SU-DHL-6 (cell line): ENCODE measurements at regions not wholly inside any gene's neighbourhood (a gene's known extent, or its start where the extent isn't known, plus 50 kb on each side); places are given as distances from the start of the nearest gene placed in this dataset.
A peak's percentile ranks its signal among the peaks of the same experiment; 100 is the strongest.

Source experiments
- H2AFZ ChIP-seq: fragments of 200-600 bp; sonication (generic); 2 replicates; pipeline ENCODE4 v1.6.1; 2014; ENCODE audit warnings: low read depth, mild to moderate bottlenecking, moderate library complexity, mixed read lengths, antibody characterized with exemption, low read length; ENCODE audit not compliant: severe bottlenecking
- H3F3A ChIP-seq: fragments of 200-600 bp; shearing (Covaris generic); 2 replicates; pipeline ENCODE4 v1.6.0; 2016; ENCODE audit warnings: antibody characterized with exemption, mild to moderate bottlenecking; ENCODE audit not compliant: insufficient read depth
- H3K27ac ChIP-seq: fragments of 200-600 bp; sonication (generic); 2 replicates; pipeline ENCODE4 v1.5.1; 2016; ENCODE audit warnings: low read depth, mild to moderate bottlenecking, low read length, moderate library complexity, mixed read lengths
- H3K27me3 ChIP-seq: fragments of 200-600 bp; sonication (generic), shearing (Covaris generic); 2 replicates; pipeline ENCODE4 v1.6.0; 2014; ENCODE audit warnings: mild to moderate bottlenecking, low read length
- H3K36me3 ChIP-seq: fragments of 200-600 bp; sonication (generic); 2 replicates; pipeline ENCODE4 v1.6.1; 2014; ENCODE audit warnings: mild to moderate bottlenecking, low read length, mixed read lengths
- H3K4me2 ChIP-seq: fragments of 300-600, 200-600 bp; shearing (Covaris generic), sonication (generic); 2 replicates; pipeline ENCODE4 v1.6.0; 2014; ENCODE audit warnings: low read length, low read depth, mild to moderate bottlenecking; ENCODE audit not compliant: poor library complexity, severe bottlenecking
- H3K4me3 ChIP-seq: fragments of 200-600 bp; sonication (generic); 2 replicates; pipeline ENCODE4 v1.5.1; 2014; ENCODE audit warnings: antibody characterized with exemption, low read length, mild to moderate bottlenecking, mixed read lengths; ENCODE audit not compliant: insufficient read depth, poor library complexity, severe bottlenecking
- H3K79me2 ChIP-seq: fragments of 200-600 bp; sonication (generic); 2 replicates; pipeline ENCODE4 v1.6.1; 2014; ENCODE audit warnings: mild to moderate bottlenecking, low read length, moderate library complexity; ENCODE audit not compliant: insufficient read depth
- H3K9ac ChIP-seq: fragments of 200-600 bp; sonication (generic); 2 replicates; pipeline ENCODE4 v1.7.0; 2014; ENCODE audit warnings: mild to moderate bottlenecking, low read length
- H3K9me2 ChIP-seq: fragments of 200-600 bp; sonication (generic); replicated peaks from 2 replicates; pipeline ENCODE4 v1.6.1; 2014; ENCODE audit warnings: low read length; ENCODE audit not compliant: insufficient read depth
- H3K9me3 ChIP-seq: fragments of 200-600 bp; sonication (generic); 2 replicates; pipeline ENCODE4 v1.6.1; 2014; ENCODE audit warnings: low read length, mixed read lengths; ENCODE audit not compliant: insufficient read depth
- H4K20me1 ChIP-seq: fragments of 200-600 bp; sonication (generic); 2 replicates; pipeline ENCODE4 v1.6.1; 2014; ENCODE audit warnings: low read depth, mild to moderate bottlenecking, antibody characterized with exemption, low read length, moderate library complexity, mixed read lengths
- CTCF ChIP-seq: fragments of 200-600 bp; sonication (generic); IDR thresholded peaks from one replicate; pipeline ENCODE4 v1.5.1; 2017; ENCODE audit warnings: antibody characterized with exemption, mild to moderate bottlenecking, low read length, moderate library complexity; ENCODE audit not compliant: insufficient read depth, poor library complexity, severe bottlenecking
- EZH2phosphoT487 ChIP-seq: fragments of 200-600 bp; sonication (generic), shearing (Covaris generic); conservative IDR thresholded peaks from 2 replicates; pipeline ENCODE4 v1.6.1; 2018; ENCODE audit warnings: mild to moderate bottlenecking, antibody characterized with exemption, low read length, moderate library complexity, mixed read lengths

GRCh38 chr7:94069162-94069739 lies 65.1 kb upstream of the BET1 start:
- Histone ChIP-seq H3K79me2 (no peaks in the 10 kb centered on the region), H3K36me3 (no peaks in the 10 kb centered on the region), H3K4me3 (no peak overlapping the region), H3K9me3 (no peaks in the 10 kb centered on the region), H4K20me1 (no peaks in the 10 kb centered on the region), H2AFZ (no peak overlapping the region), H3K9me2 (no peaks in the 10 kb centered on the region), H3K27me3 (no peaks in the 10 kb centered on the region), H3K4me2 (peak overlapping the region; percentile 53), H3F3A (no peaks in the 10 kb centered on the region), H3K27ac (no peak overlapping the region), H3K9ac (no peak overlapping the region)
- TF ChIP-seq EZH2phosphoT487 (no peak), CTCF (no peak)

- Histone ChIP-seq H3K36me3 (no peaks in the 10 kb centered on the region), H2AFZ (no peak overlapping the region), H3K9me2 (no peaks in the 10 kb centered on the region), H3K4me3 (no peak overlapping the region), H4K20me1 (no peaks in the 10 kb centered on the region), H3K9me3 (no peaks in the 10 kb centered on the region), H3K27ac (no peak overlapping the region), H3K4me2 (no peak overlapping the region), H3K27me3 (no peaks in the 10 kb centered on the region), H3K79me2 (no peaks in the 10 kb centered on the region), H3K9ac (no peak overlapping the region), H3F3A (no peaks in the 10 kb centered on the region)
- TF ChIP-seq EZH2phosphoT487: no peak
- no peak for TF ChIP-seq CTCF
Observed at GRCh38 chr7:94080551-94080950, 76.4 kb upstream of the BET1 start.

GRCh38 chr7:94082126-94082525 lies 78.0 kb upstream of the BET1 start:
- Histone ChIP-seq H3K27ac (no peak overlapping the region), H4K20me1 (no peaks in the 10 kb centered on the region), H3K9me2 (no peaks in the 10 kb centered on the region), H2AFZ (no peak overlapping the region), H3K79me2 (no peaks in the 10 kb centered on the region), H3K9me3 (no peaks in the 10 kb centered on the region), H3F3A (no peaks in the 10 kb centered on the region), H3K36me3 (no peaks in the 10 kb centered on the region), H3K4me2 (no peak overlapping the region), H3K9ac (no peak overlapping the region), H3K4me3 (no peak overlapping the region), H3K27me3 (no peaks in the 10 kb centered on the region)
- TF ChIP-seq EZH2phosphoT487 (no peak), CTCF (no peak)
